Activated T-cell treated with anti-CD3 and anti-CD28 coated beads, Interleukin-2, amount 50 U/mL, for 48 hours (primary cell): ENCODE measurements at regions not wholly inside any gene's neighbourhood (a gene's known extent, or its start where the extent isn't known, plus 50 kb on each side); places are given as distances from the start of the nearest gene placed in this dataset.
"Not testable (repeated sequence)": the region's sequence is repeated elsewhere in the genome, so short reads cannot be mapped to it uniquely, and the experiment has no call there.

Experiments
- DNase-seq, 2 experiments: peaks; one replicate each; pipeline ENCODE4 v3.0.0-alpha.2; 2020

DNA sequence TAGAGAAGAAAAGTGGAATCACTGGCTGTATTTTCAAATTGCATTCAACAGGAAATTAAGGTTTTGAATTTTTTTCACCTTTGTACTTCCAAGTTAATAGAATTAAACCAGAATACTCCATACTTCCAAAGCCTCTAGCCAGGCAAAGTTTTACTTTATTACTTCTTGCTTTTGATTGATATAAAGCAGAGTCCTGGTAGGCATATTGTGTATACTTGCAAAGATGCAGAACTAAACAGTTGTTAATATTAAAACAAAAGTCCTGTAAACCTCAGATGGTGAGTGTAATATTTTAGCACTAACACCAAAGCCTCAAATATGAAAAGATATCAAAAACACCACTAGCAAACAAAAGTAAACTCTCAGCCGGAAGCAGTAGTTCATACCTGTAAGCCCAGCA, 107.2 kb upstream of the C2CD4B start:
- DNase-seq: no peak

DNA sequence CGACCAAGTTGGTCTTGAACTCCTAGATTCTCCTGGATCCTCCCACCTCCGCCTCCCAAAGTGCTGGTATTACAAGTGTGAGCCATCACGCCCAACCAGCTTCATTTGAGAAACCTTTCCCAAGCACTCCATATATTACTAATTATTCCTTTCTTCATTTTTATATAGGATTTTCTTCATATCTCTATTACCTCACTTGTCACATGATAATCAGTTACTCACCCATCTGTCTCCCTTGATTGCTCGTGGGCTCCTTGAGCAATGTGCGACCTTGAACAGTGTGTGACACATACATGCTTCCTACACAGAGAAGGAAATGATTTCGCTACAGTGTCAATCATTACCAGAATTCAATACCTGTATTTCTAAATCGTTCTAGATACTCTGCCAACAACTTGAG, 110.7 kb upstream of the C2CD4B start:
- DNase-seq: no peak

DNA sequence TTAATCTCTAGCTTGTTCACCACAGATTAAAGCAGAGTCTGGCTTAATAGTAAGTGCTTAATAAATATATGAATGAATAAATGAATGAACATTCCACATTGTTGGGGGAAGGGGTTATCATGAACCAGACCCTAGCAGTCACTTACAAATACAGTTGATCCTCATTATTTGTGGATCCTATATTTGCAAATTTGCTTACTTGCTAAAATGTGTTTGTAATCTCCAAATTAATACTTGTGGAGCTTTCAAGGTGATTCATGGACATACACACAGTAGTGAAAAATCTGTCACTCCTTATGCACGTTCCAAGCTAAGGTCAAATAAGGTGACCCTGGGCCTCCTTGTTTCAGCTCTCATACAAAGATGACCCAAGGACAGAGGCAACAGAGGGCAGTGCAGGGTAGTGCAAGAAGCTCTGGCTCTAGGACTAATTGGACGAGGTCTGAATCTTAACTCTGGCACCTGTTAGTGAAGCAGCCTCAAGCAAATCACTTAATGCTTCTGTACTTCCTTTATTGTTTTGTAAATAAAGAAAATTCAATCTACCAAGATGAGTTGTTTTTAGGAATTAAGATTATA, 112.8 kb upstream of the C2CD4B start:
- DNase-seq: no peak

DNA sequence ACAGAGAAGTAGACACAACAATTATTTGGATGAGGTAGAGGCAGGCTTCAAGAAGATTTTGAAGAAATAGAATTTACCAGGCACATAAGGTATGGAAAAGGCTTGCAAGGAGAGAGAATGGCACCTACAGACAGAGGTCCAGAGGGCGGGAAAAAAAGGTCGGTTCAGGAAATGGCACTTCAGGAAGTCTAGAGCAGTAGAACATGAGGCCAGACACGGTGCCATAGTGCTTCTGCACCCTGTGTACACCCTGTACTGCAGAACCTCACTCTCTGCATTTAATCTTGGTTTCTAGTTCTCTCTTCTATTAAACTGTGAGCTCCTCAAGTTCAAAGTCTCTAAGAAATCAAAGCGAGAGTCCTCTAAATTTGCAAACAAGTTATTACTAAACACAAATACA, 113.4 kb upstream of the C2CD4B start:
- DNase-seq: no peak

DNA sequence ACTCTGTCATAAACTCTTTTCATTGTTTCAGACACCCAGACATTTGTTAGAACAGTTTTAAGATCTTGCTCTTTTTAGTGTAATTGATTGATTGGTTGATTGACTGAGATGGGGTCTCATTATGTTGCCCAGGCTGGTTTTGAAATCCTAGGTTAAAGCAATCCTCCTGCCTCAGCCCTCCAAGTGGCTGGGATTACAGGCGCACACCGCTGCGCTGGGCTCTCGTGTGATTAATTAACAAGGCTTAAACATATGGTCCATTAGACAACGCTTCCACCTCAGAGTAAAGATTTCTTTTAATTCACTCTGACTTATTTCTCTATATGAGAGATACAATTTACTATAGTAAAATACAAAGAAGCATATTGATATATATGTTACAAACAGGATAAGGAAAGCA, 114.0 kb upstream of the C2CD4B start:
- DNase-seq: no peak

GRCh38 chr15:62280625-62281024, 115.5 kb upstream of the C2CD4B start:
- no peak for DNase-seq

DNA sequence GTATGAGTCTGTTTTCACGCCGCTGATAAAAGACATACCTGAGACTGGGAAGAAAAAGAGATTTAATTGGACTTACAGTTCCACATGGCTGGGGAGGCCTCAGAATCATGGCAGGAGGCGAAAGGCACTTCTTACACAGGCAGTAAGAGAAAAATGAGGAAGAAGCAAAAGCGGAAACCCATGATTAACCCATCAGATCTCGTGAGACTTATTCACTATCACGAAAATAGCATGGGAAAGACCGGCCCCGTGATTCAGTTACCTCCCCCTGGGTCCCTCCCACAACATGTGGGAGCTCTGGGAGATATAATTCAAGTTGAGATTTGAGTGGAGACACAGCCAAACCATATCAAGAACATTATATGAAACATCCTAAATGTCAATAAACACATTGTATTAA, 116.7 kb upstream of the C2CD4B start:
- DNase-seq: not testable (repeated sequence)

DNA sequence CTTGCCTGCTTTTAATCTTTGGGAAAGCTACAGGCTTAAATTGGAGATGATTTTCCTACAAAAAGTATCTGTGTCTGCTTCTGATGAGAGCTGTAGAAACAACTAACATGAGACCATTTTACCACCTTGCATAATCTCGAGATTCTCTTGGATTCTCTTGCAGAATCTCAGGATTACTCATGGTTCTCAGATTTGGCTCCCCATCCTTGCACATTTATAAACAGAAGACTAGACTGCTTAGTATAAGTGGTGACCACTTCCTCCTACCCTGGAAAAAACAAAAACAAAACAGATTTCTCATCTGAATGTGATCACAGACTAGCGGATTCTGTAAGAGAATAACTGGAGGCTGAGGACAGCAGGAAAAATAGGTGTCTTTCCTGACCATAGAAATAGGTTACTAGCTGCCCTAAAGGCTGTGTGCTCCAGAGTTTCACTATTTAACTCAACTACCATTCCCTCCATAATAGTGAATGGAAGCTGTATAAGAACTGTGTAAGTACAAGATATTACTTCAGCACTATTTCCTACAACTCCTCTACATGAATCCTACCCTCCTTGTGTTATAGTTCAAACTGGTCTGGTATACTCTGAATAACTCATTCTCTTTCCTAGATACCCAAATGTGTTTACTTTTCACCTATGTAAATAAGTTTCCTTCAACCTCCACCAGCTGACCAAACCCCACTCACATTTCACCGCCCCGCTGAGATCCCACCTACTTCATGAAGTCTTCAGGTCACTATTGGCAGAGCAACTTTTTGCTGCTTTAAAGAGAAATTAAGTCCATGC, 122.2 kb upstream of the C2CD4B start:
- DNase-seq: no peak

DNA sequence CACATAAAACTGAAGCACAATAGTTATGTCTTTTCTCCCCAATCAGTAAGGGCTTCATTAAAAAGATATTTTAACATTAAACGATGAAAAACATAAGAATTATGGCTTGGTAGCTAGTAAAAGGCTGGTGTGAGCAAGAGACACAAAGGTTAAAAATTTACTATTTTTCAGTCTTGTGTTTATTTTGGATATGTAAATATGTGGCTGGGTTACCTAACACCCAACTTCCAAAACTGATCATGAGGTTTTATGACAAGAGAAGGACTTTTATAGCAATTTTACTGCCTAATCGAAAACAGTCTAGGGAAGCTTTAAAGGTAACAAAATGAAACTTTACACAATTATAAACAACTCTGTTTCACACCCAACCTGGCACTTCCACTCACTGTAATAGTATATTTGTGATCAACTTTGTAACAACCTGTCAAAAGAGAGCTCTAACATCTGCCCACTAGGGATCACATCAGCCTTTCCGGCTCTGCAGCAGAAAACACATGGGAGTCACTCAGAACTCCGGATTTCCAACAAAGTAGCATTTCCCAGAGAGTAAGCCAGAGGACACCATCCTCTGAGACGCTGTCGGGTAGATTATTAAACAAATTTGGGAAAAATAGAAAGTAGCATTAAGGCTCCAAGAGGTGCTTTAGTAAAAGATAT, 123.4 kb upstream of the C2CD4B start:
- DNase-seq: no peak

DNA sequence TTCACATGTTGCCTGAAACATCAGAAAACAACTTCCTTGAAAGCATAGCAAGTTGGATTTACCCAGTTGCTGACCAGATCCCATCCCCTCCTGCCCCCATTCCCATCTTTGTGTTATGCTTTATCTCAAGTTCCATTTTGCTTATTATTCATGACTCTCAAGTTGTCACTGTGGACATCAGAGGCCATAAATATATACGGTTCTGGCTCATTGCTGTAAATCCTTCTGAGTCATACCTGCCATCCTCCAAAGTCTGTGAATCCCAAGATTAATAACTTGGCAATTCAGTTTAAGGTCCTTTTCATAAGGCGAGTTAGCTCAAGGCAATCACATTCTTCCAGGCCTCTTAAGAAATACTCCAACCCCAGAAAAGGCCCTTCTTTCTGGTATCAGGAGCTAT, 126.2 kb upstream of the C2CD4B start:
- DNase-seq: no peak

DNA sequence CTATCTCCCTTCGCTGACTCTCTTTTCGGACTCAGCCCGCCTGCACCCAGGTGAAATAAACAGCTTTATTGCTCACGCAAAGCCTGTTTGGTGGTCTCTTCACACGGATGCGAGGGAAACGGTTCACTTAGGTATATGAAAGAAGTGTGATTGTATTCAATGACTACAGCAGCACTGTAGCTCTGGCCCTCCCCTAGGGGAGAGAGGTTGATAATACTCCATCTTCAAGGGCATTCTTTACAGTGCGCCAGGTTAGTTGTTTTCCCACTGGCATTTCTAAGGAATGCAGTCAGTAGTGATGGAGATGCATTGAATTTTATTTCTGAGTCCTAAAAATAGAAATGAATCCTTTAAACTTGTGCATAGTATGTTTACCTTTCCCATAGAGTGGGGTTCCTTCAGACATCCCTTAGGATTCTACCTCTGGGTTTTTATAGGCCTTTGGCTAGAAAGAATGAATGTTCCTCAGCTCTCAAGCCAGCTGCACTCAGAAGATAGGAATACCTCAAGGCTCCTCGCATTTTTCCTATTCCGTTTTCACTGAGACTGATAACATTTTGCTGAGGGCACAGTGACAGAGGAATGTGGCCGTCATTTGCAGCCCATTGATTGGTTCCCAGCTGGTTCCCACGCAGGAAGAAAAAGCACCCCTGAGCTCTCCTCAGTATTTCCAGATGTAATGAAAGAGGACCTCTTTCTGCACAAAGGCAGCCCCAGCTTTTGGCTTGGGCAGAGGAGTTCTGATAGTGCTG, 131.8 kb upstream of the C2CD4B start:
- no peak for DNase-seq

DNA sequence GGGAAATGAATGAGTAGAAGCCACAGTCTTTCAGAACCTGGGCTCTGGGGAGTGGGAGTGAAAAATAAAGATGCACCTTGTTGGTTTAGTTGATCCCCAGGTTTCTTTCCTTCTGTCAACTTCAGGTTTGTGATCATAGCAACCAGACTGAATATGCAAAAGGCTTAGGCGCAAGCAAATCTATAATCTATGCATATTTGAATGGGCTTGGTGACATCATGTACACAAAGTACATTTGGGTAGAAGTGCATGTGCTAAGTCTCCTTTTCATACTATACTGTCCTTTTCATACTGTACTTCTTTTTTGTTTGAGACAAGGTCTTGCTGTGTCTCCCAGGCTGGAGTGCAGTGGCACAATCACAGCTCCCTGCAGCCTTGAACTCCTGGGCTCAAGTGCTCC, 132.4 kb upstream of the C2CD4B start:
- DNase-seq: no peak

DNA sequence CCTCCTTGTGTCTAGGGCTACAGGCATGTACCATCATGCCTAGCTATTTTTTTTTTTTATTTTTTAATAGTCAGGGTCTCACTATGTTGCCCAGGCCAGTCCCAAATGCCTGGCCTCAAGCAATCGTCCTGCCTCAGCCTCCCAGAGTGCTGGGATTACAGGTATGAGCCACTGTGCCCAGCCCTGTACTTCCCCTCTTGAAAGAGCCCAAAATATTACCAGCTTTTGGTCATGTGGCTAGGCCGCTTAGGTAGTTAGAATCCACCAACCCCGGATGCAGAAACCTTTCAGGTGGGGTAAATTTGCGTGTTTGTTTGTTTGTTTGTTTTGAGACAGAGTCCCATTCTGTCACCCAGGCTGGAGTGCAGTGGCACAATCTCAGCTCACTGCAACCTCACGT, 132.8 kb upstream of the C2CD4B start:
- no peak for DNase-seq

DNA sequence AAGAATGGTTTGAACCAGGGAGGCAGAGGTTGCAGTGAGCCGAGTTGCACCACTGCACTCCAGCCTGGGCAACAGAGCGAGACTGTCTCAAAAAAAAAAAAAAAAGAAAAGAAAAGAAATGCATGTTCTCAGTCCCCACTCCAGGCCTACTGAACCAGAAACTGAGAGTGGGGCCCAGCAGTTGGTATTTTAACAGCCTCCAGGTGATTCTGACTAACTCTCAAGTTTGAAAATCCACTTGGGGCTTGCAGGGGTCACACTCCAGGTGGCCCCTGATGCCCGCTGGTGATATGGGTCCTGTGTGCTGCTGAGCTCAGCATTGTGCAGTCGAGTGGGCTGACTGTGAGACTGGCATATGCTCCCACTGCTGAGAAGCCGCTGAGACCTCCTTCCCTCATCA, 133.7 kb upstream of the C2CD4B start:
- DNase-seq: no peak

- DNase-seq: no peak
Measured at GRCh38 chr15:62299541-62299940, 134.5 kb upstream of the C2CD4B start.

- no peak for DNase-seq
Measured at GRCh38 chr15:62301993-62302675, 137.0 kb upstream of the C2CD4B start.

- peak; percentile 20 to 21 for DNase-seq
Measured at GRCh38 chr15:62306851-62307504, 141.9 kb upstream of the C2CD4B start.

- DNase-seq: no peak
Measured at GRCh38 chr15:62307551-62307950, 142.5 kb upstream of the C2CD4B start.

- no peak for DNase-seq
Measured at GRCh38 chr15:62316413-62317060, 151.5 kb upstream of the C2CD4B start.

DNA sequence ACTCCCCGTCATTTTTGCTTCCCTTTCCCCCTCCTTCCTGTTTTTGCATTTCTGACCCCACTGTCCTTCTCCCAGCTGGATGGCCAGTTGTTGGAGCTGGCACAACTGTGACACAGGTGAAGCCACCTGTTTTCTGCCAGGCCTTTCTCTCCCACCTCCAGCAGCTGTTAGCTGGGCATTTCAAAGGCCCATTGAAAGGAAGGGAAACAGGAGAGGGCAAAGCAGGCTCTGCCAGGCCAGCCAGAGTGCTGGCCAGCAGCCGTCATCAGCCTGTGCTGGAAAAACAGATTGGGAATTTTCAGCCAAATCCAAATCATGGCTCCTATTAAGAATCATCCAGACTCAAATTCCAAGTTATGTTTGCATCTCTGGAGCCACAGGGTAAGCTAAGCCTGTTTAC, 155.2 kb upstream of the C2CD4B start:
- no peak for DNase-seq

DNA sequence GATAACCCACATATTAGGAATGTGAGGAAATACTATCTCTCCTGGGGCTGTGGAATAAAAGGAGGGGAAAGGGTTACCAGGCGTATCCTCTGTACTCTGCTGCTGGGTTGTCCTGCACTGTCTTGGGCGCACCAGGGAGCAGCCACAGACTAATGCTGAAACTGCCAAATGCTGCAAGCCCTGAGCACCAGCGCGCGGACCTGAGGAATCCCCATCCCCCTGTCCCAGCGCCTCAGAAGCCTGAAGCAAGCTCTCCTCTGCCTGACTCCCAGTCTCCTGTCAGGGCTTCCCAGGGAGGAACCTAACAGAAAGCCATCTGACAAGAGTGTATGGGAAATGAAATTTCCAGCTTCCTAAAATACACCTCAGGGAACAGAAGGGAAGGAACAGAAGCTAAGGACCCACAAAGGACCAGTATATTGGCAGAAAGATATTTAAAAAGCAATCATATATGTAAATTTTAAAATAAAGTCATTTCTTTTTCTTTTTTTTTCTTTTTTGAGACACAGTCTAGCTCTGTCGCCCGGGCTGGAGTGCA, 158.3 kb upstream of the C2CD4B start:
- no peak for DNase-seq

DNA sequence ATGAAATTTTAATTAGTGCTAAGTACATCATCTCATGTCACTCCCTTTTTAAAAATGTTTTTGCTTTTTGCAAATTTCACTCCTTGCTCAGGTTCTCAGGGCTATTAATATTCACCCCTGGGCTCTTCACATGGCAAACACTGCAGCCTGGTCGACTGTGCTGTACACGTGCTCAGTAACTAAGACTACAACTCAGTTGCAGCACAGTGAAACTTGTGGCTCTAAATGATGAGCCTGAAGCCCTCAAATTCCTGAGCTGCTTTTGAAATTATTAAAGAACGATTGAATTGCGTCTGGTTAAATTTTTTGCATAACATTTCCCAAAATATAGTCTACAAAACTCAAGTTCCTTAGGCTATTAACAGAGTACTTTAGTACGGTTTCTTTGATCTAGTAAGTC, 159.3 kb upstream of the C2CD4B start:
- DNase-seq: no peak
